HCT116 (cell line): ENCODE measurements at regions not wholly inside any gene's neighbourhood (a gene's known extent, or its start where the extent isn't known, plus 50 kb on each side); places are given as distances from the start of the nearest gene placed in this dataset.

Experiments
- CBX3 ChIP-seq: IDR thresholded peaks from 2 replicates; pipeline ENCODE4 v1.6.1; 2012; ENCODE audit warnings: low read depth
- CTCF ChIP-seq, 3 experiments: fragments of 200-600 bp in 1 of 3; sonication (generic) in 1 of 3; IDR thresholded peaks in 2 of 3; conservative IDR thresholded peaks in 1 of 3; 2 replicates each; pipeline ENCODE4 v1.5.1; 2012 to 2017; ENCODE audit warnings: low read depth in 2 of 3, low read length in 2 of 3, antibody characterized with exemption in 1 of 3, borderline replicate concordance in 1 of 3, control low read depth in 1 of 3, mild to moderate bottlenecking in 1 of 3, mixed read lengths in 1 of 3, mixed run types in 1 of 3, moderate library complexity in 1 of 3; ENCODE audit not compliant: insufficient read depth in 1 of 3
- MAX ChIP-seq: IDR thresholded peaks from 2 replicates; pipeline ENCODE4 v1.6.1; 2012

- no peak for TF ChIP-seq MAX
- no peak for TF ChIP-seq CTCF (IDR thresholded peaks at IDR 0.05 in 2 of 3, conservative IDR thresholded peaks at IDR 0.05 in 1 of 3; ENCODE audit: borderline replicate concordance in 1 of 3, insufficient read depth in 1 of 3, low read depth in 2 of 3, low read length in 2 of 3)
- TF ChIP-seq CBX3, result no peak
These were observed 341.3 kb upstream of the SOX9 start for GRCh38 chr17:71779482-71779881.
